Gastrocnemius medialis (tissue), 4 donors: ENCODE measurements at regions not wholly inside any gene's neighbourhood (a gene's known extent, or its start where the extent isn't known, plus 50 kb on each side); places are given as distances from the start of the nearest gene placed in this dataset.

Experiments
- ATAC-seq, 2 donors: fragments of 150-250 bp; one replicate each; pipeline ENCODE4 v1.9.1; 2016
- DNase-seq, 2 donors: peaks; one replicate each; pipeline ENCODE4 v3.0.0-alpha.2; 2019
- H3K27ac ChIP-seq, 4 donors: fragments of 200-600 bp; sonication (generic); 1 replicate in 1 of 4; 2 replicates in 3 of 4; pipeline ENCODE4 v1.5.1; 2016 to 2018; ENCODE audit warnings: mild to moderate bottlenecking in 2 of 4, moderate library complexity in 1 of 4
- H3K27me3 ChIP-seq, 3 donors: fragments of 200-600 bp; sonication (generic) in 2 of 3; 1 replicate in 1 of 3; 2 replicates in 2 of 3; pipeline versions ENCODE4 v1.5.1 to v1.6.0; 2016 to 2019; ENCODE audit warnings: mild to moderate bottlenecking in 1 of 3, moderate library complexity in 1 of 3
- H3K36me3 ChIP-seq, 2 donors: fragments of 200-600 bp; sonication (generic) in 1 of 2; one replicate each; pipeline ENCODE4 v1.5.1; 2017 to 2018
- H3K4me1 ChIP-seq, 2 donors: fragments of 200-600 bp; sonication (generic) in 1 of 2; one replicate each; pipeline ENCODE4 v1.5.1; 2016 to 2017; ENCODE audit warnings: mild to moderate bottlenecking in 2 of 2
- H3K4me3 ChIP-seq, 4 donors: fragments of 200-600 bp; sonication (generic) in 3 of 4; 1 replicate in 1 of 4; 2 replicates in 3 of 4; pipeline ENCODE4 v1.5.1; 2016 to 2019; ENCODE audit warnings: mild to moderate bottlenecking in 2 of 4
- H3K9me3 ChIP-seq, 3 donors: fragments of 200-600 bp; sonication (generic) in 2 of 3; 1 replicate in 1 of 3; 2 replicates in 2 of 3; pipeline ENCODE4 v1.5.1; 2016 to 2019
- POLR2A ChIP-seq, 2 donors: fragments of 450-650 bp; IDR thresholded peaks; one replicate each; pipeline ENCODE4 v1.6.1; 2017; ENCODE audit warnings: antibody characterized with exemption in 2 of 2, mild to moderate bottlenecking in 2 of 2, moderate library complexity in 2 of 2
- in situ Hi-C, 4 donors: fragments of 200-750 bp; cut with MboI; loops; one replicate each; pipeline versions ENCODE4 v1.15.0 to v1.8.0; 2017; ENCODE audit warnings: low sequenced_read_pairs in 4 of 4
- intact Hi-C: fragments of 100-400 bp; cut with DNase I; formaldehyde crosslinking; loops from one replicate; pipeline ENCODE4 v1.15.1; 2023; ENCODE audit warnings: low total_unique reads
- TF ChIP-seq, protein P1 (sequence below), 5 experiments: fragments of 450-650 bp in 3 of 5; fragments of 200-600 bp in 2 of 5; sonication (generic) in 2 of 5; IDR thresholded peaks in 4 of 5; conservative IDR thresholded peaks in 1 of 5; 1 replicate in 4 of 5; 2 replicates in 1 of 5; pipeline ENCODE4 v1.5.1; 2016 to 2019; ENCODE audit warnings: antibody characterized with exemption in 5 of 5, mild to moderate bottlenecking in 3 of 5, moderate library complexity in 3 of 5

- H3K27ac ChIP-seq, result no peak overlapping the region
- H3K36me3 ChIP-seq, result no peaks in the 10 kb centered on the region
- DNase-seq, result no peak
- H3K9me3 ChIP-seq, result no peaks in the 10 kb centered on the region
- in situ Hi-C loops (no loop called here), intact Hi-C loops (no loop called here)
- no peak for ATAC-seq
- no peaks in the 10 kb centered on the region for H3K27me3 ChIP-seq
- H3K4me1 ChIP-seq, result no peaks in the 10 kb centered on the region
- no peak overlapping the region for H3K4me3 ChIP-seq
- no peak for TF ChIP-seq POLR2A (IDR thresholded peaks at IDR 0.05)
- TF ChIP-seq, protein P1, sequence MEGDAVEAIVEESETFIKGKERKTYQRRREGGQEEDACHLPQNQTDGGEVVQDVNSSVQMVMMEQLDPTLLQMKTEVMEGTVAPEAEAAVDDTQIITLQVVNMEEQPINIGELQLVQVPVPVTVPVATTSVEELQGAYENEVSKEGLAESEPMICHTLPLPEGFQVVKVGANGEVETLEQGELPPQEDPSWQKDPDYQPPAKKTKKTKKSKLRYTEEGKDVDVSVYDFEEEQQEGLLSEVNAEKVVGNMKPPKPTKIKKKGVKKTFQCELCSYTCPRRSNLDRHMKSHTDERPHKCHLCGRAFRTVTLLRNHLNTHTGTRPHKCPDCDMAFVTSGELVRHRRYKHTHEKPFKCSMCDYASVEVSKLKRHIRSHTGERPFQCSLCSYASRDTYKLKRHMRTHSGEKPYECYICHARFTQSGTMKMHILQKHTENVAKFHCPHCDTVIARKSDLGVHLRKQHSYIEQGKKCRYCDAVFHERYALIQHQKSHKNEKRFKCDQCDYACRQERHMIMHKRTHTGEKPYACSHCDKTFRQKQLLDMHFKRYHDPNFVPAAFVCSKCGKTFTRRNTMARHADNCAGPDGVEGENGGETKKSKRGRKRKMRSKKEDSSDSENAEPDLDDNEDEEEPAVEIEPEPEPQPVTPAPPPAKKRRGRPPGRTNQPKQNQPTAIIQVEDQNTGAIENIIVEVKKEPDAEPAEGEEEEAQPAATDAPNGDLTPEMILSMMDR (IDR thresholded peaks at IDR 0.05 in 4 of 5, conservative IDR thresholded peaks at IDR 0.05 in 1 of 5), result no peak
These were observed 379.5 kb upstream of the TOM1L1 start for GRCh38 chr17:54521137-54521536.

DNA sequence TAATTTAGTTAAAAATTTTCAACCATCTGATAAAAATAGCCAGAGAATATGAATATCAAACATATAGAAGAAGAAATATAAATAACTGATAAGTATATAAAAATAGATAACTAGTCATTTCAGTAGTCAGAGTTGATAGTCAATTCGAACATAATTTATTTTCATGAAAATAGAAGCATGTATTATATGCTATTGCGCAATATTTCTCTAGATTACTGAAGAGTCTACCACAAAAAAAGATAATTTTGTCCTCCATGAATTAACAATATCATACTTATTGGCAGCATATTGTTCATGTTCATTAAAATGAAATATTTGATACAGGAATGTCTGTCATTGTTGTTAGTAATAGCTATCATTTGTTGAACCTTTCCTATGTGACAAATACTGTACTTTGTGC, 376.2 kb upstream of the TOM1L1 start:
- Histone ChIP-seq H3K4me3 (no peak overlapping the region), H3K36me3 (no peaks in the 10 kb centered on the region), H3K9me3 (no peaks in the 10 kb centered on the region), H3K27me3 (no peaks in the 10 kb centered on the region), H3K4me1 (no peaks in the 10 kb centered on the region), H3K27ac (no peak overlapping the region)
- intact Hi-C loops, result no loop called here
- ATAC-seq (no peak), DNase-seq (no peak)
- in situ Hi-C loops, result no loop called here
- TF ChIP-seq, protein P1 (IDR thresholded peaks at IDR 0.05 in 4 of 5, conservative IDR thresholded peaks at IDR 0.05 in 1 of 5), result no peak
- TF ChIP-seq POLR2A (IDR thresholded peaks at IDR 0.05), result no peak

- DNase-seq (no peak), ATAC-seq (no peak)
- Histone ChIP-seq H3K36me3 (no peaks in the 10 kb centered on the region), H3K4me3 (no peak overlapping the region), H3K4me1 (no peaks in the 10 kb centered on the region), H3K27me3 (no peaks in the 10 kb centered on the region), H3K27ac (no peak overlapping the region), H3K9me3 (no peaks in the 10 kb centered on the region)
- intact Hi-C loops (no loop called here), in situ Hi-C loops (no loop called here)
- TF ChIP-seq, protein P1 (IDR thresholded peaks at IDR 0.05 in 4 of 5, conservative IDR thresholded peaks at IDR 0.05 in 1 of 5), result no peak
- no peak for TF ChIP-seq POLR2A (IDR thresholded peaks at IDR 0.05)
These were observed 372.7 kb upstream of the TOM1L1 start for GRCh38 chr17:54527941-54528340.

DNA sequence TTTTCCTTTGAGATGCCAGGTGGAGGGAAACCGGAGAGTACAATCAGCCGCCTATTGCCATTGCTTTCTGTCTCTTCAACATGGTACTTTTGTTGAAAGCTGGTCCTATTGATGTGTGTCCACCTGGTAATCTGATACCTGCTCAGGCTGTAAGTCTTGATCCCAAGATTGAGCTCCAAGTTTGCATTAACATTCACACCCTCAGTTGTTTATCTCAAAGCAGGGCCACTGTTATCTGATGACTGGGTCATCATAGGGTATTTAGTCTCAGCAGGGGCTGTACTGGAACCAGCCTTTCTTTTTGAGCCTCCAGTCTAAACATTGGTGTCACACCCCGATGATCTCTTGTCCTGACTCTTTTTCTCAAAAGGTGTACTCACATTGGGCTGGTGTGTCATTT, 370.3 kb upstream of the TOM1L1 start:
- ATAC-seq (no peak), DNase-seq (no peak)
- Histone ChIP-seq H3K27ac (no peak overlapping the region), H3K4me3 (no peak overlapping the region), H3K27me3 (no peaks in the 10 kb centered on the region), H3K4me1 (no peaks in the 10 kb centered on the region), H3K36me3 (no peaks in the 10 kb centered on the region), H3K9me3 (no peaks in the 10 kb centered on the region)
- intact Hi-C loops (no loop called here), in situ Hi-C loops (no loop called here)
- TF ChIP-seq POLR2A (IDR thresholded peaks at IDR 0.05), result no peak
- TF ChIP-seq, protein P1 (IDR thresholded peaks at IDR 0.05 in 4 of 5, conservative IDR thresholded peaks at IDR 0.05 in 1 of 5), result no peak

DNA sequence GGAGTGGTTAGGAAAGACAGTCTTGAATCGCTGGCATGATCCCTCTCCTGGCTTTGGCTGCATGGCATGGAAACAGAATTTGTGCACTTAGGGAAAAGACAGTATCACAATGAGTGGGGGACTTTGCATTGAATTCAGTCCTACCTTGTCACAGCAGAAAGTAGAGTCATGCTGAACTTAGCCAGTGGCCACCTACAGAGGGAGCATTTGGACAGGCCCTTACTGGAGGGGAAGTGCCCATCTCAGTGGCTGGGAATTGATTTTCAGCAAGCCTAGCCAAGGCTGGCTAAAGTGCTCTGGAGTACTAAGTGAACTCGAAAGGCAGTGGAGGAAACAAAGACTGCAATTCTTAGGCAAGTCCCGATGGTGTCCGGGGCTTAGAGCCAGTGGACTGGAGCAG, 364.3 kb upstream of the TOM1L1 start:
- TF ChIP-seq, protein P1 (IDR thresholded peaks at IDR 0.05 in 4 of 5, conservative IDR thresholded peaks at IDR 0.05 in 1 of 5), result no peak
- no peak for TF ChIP-seq POLR2A (IDR thresholded peaks at IDR 0.05)
- intact Hi-C loops (no loop called here), in situ Hi-C loops (no loop called here)
- no peak overlapping the region for H3K27ac ChIP-seq
- no peaks in the 10 kb centered on the region for H3K9me3 ChIP-seq
- no peaks in the 10 kb centered on the region for H3K4me1 ChIP-seq
- H3K36me3 ChIP-seq, result no peaks in the 10 kb centered on the region
- no peak overlapping the region for H3K4me3 ChIP-seq
- H3K27me3 ChIP-seq, result no peaks in the 10 kb centered on the region
- DNase-seq, result no peak
- ATAC-seq, result no peak
